H1 (cell line): ENCODE measurements at regions not wholly inside any gene's neighbourhood (a gene's known extent, or its start where the extent isn't known, plus 50 kb on each side); places are given as distances from the start of the nearest gene placed in this dataset.

ENCODE experiments used
- CTCF ChIA-PET: fragments of 300-600 bp; sonication (Branson Sonifier 250); formaldehyde crosslinking; loops from one replicate; lab custom pipeline; 2021; ENCODE audit not compliant: partially characterized antibody; lab: Charles Lee
- POLR2A ChIA-PET: fragments of 300-600 bp; sonication (Branson Sonifier 250); formaldehyde crosslinking; loops from one replicate; lab custom pipeline; 2021; ENCODE audit warnings: inconsistent platforms; ENCODE audit not compliant: partially characterized antibody; lab: Charles Lee
- DNase-seq, 2 experiments: peaks; one replicate each; pipeline versions ENCODE4 v3.0.0 to v3.0.0-alpha.2; 2010 to 2022; ENCODE audit warnings: low spot score in 2 of 2, low read depth in 1 of 2, mixed read lengths in 1 of 2
- FAIRE-seq: peaks from 2 replicates; lab custom pipeline; 2011; peaks lifted over from hg19 to GRCh38; lab: Jason Lieb, UNC
- H2AFZ ChIP-seq: 2 replicates; pipeline ENCODE4 v1.8.1; 2012; ENCODE audit warnings: low read length, inconsistent platforms
- H2AK5ac ChIP-seq: 2 replicates; pipeline ENCODE4 v1.6.1; 2013; ENCODE audit warnings: low read depth, low read length
- H2BK120ac ChIP-seq: replicated peaks from 2 replicates; pipeline ENCODE3; 2013; ENCODE audit warnings: low read depth, low read length, inconsistent platforms
- H2BK12ac ChIP-seq: 2 replicates; pipeline ENCODE4 v1.6.1; 2013; ENCODE audit warnings: low read depth, low read length
- H2BK15ac ChIP-seq: 2 replicates; pipeline ENCODE4 v1.6.1; 2013; ENCODE audit warnings: low read length
- H2BK20ac ChIP-seq: 2 replicates; pipeline ENCODE4 v1.6.1; 2013; ENCODE audit warnings: low read length
- H2BK5ac ChIP-seq: 2 replicates; pipeline ENCODE4 v1.6.1; 2013; ENCODE audit warnings: low read depth, low read length
- H3K14ac ChIP-seq: 2 replicates; pipeline ENCODE4 v1.6.1; 2013; ENCODE audit warnings: inconsistent platforms; ENCODE audit not compliant: insufficient read length
- H3K18ac ChIP-seq: 2 replicates; pipeline ENCODE4 v1.6.1; 2013; ENCODE audit warnings: low read length; ENCODE audit errors: extremely low read depth
- H3K23ac ChIP-seq: 2 replicates; pipeline ENCODE4 v1.6.1; 2013; ENCODE audit warnings: inconsistent platforms; ENCODE audit not compliant: insufficient read length
- H3K23me2 ChIP-seq: 2 replicates; pipeline ENCODE4 v1.6.1; 2013; ENCODE audit warnings: low read depth, low read length
- H3K27ac ChIP-seq: 2 replicates; pipeline ENCODE4 v1.6.1; 2011; ENCODE audit warnings: low read depth, low read length, inconsistent platforms
- H3K27me3 ChIP-seq, 4 experiments: replicated peaks in 1 of 4; 1 replicate in 1 of 4; 2 replicates in 3 of 4; pipeline versions ENCODE4 v1.6.1 to v1.8.1; 2011 to 2013; ENCODE audit warnings: low read length in 3 of 4, mild to moderate bottlenecking in 3 of 4, inconsistent platforms in 2 of 4, mixed read lengths in 2 of 4, moderate library complexity in 1 of 4; ENCODE audit not compliant: control insufficient read depth in 3 of 4, insufficient read depth in 3 of 4; ENCODE audit errors: extremely low read depth in 1 of 4
- H3K36me3 ChIP-seq, 4 experiments: 2 replicates each; pipeline versions ENCODE4 v1.6.1 to v1.8.1; 2011 to 2013; ENCODE audit warnings: mild to moderate bottlenecking in 4 of 4, low read length in 3 of 4, moderate library complexity in 2 of 4, control low read depth in 1 of 4, inconsistent platforms in 1 of 4; ENCODE audit not compliant: insufficient read depth in 4 of 4, control insufficient read depth in 2 of 4
- H3K4ac ChIP-seq: replicated peaks from 2 replicates; pipeline ENCODE3; 2013; ENCODE audit warnings: low read length, low read depth, mixed read lengths, inconsistent platforms; ENCODE audit not compliant: insufficient read length
- H3K4me1 ChIP-seq, 4 experiments: replicated peaks in 1 of 4; 1 replicate in 1 of 4; 2 replicates in 3 of 4; pipeline versions ENCODE4 v1.6.1 to v1.8.1; 2011 to 2013; ENCODE audit warnings: low read length in 3 of 4, inconsistent platforms in 2 of 4, mixed read lengths in 1 of 4; ENCODE audit not compliant: insufficient read depth in 4 of 4, control insufficient read depth in 3 of 4
- H3K4me2 ChIP-seq, 2 experiments: 2 replicates each; pipeline versions ENCODE4 v1.6.1 to v1.8.1; 2011 to 2013; ENCODE audit warnings: low read depth in 2 of 2, low read length in 2 of 2, control low read depth in 1 of 2, inconsistent platforms in 1 of 2, mild to moderate bottlenecking in 1 of 2; ENCODE audit not compliant: insufficient read depth in 1 of 2
- H3K4me3 ChIP-seq, 4 experiments: fragments of 200-600, 300-600 bp in 1 of 4; sonication (generic), shearing (Covaris generic), sonication (Bioruptor Twin) in 1 of 4; 2 replicates each; pipeline versions ENCODE4 v1.5.1 to v1.8.1; 2011 to 2016; ENCODE audit warnings: low read length in 4 of 4, low read depth in 3 of 4, control low read depth in 2 of 4, inconsistent platforms in 2 of 4, mild to moderate bottlenecking in 2 of 4, mixed read lengths in 1 of 4, moderate library complexity in 1 of 4; ENCODE audit not compliant: insufficient read depth in 2 of 4; ENCODE audit errors: extremely low read depth in 1 of 4
- H3K56ac ChIP-seq: replicated peaks from 2 replicates; pipeline ENCODE3; 2013; ENCODE audit warnings: low read depth, mild to moderate bottlenecking, mixed read lengths, low read length, inconsistent platforms; ENCODE audit not compliant: insufficient read length
- H3K79me1 ChIP-seq: 2 replicates; pipeline ENCODE4 v1.6.1; 2013; ENCODE audit warnings: low read depth, low read length, control low read depth
- H3K79me2 ChIP-seq, 2 experiments: 2 replicates each; pipeline versions ENCODE4 v1.6.1 to v1.8.1; 2012 to 2013; ENCODE audit warnings: low read length in 2 of 2, mild to moderate bottlenecking in 2 of 2, inconsistent platforms in 1 of 2; ENCODE audit not compliant: insufficient read depth in 2 of 2, control insufficient read depth in 1 of 2
- H3K9ac ChIP-seq, 4 experiments: replicated peaks in 1 of 4; 1 replicate in 1 of 4; 2 replicates in 3 of 4; pipeline versions ENCODE4 v1.6.1 to v1.8.1; 2011 to 2013; ENCODE audit warnings: low read depth in 3 of 4, low read length in 3 of 4, control low read depth in 2 of 4, mild to moderate bottlenecking in 2 of 4, moderate library complexity in 2 of 4, inconsistent platforms in 1 of 4; ENCODE audit errors: extremely low read depth in 1 of 4
- H3K9me3 ChIP-seq, 2 experiments: 2 replicates each; pipeline versions ENCODE4 v1.6.1 to v1.8.1; 2012 to 2013; ENCODE audit warnings: mild to moderate bottlenecking in 2 of 2, moderate library complexity in 2 of 2, control low read depth in 1 of 2, inconsistent platforms in 1 of 2, low read depth in 1 of 2, low read length in 1 of 2, mixed read lengths in 1 of 2; ENCODE audit not compliant: insufficient read depth in 2 of 2
- H4K20me1 ChIP-seq, 2 experiments: replicated peaks in 1 of 2; 2 replicates each; pipeline versions ENCODE3 to v1.8.1; 2011 to 2013; ENCODE audit warnings: inconsistent platforms in 2 of 2, low read length in 2 of 2, mild to moderate bottlenecking in 1 of 2; ENCODE audit not compliant: insufficient read depth in 2 of 2, control insufficient read depth in 1 of 2
- H4K5ac ChIP-seq: 2 replicates; pipeline ENCODE4 v1.6.1; 2013; ENCODE audit warnings: low read length, low read depth, mixed read lengths, inconsistent platforms; ENCODE audit not compliant: insufficient read length
- H4K8ac ChIP-seq: 2 replicates; pipeline ENCODE4 v1.8.0; 2013; ENCODE audit warnings: mild to moderate bottlenecking, moderate library complexity, low read length, inconsistent platforms; ENCODE audit not compliant: insufficient read depth; ENCODE audit errors: extremely low read depth
- H4K91ac ChIP-seq: replicated peaks from 2 replicates; pipeline ENCODE3; 2013; ENCODE audit warnings: low read length, mixed read lengths, inconsistent platforms; ENCODE audit not compliant: insufficient read length
- BACH1 ChIP-seq: IDR thresholded peaks from 2 replicates; pipeline ENCODE4 v1.6.1; 2012; ENCODE audit warnings: low read length, improper control_type of control experiment
- CHD1 ChIP-seq: IDR thresholded peaks from 2 replicates; pipeline ENCODE4 v1.6.1; 2012; ENCODE audit warnings: low read depth, low read length, improper control_type of control experiment
- SP4 ChIP-seq: IDR thresholded peaks from 2 replicates; pipeline ENCODE4 v1.6.1; 2012; ENCODE audit warnings: low read length, inconsistent platforms
- TAF7 ChIP-seq: optimal IDR thresholded peaks from 2 replicates; pipeline ENCODE3; 2011; ENCODE audit warnings: low read depth, mild to moderate bottlenecking, inconsistent platforms, low read length, moderate library complexity, borderline replicate concordance
- ZNF274 ChIP-seq: IDR thresholded peaks from 2 replicates; pipeline ENCODE4 v1.7.0; 2012; ENCODE audit warnings: low read length, borderline replicate concordance; ENCODE audit errors: extremely low read depth
- WGBS, 2 experiments: shearing (Covaris generic) in 1 of 2; methylation state at CpG; one replicate each; pipeline versions ENCODE4 v1.1.6 to v1.1.7; 2013 to 2015; ENCODE audit warnings: low lambda C conversion rate in 2 of 2, mixed read lengths in 2 of 2, inconsistent platforms in 1 of 2, low coverage in 1 of 2, missing lambda C conversion rate in 1 of 2; ENCODE audit not compliant: insufficient replicate concordance in 2 of 2, insufficient coverage in 1 of 2, insufficient read length in 1 of 2; ENCODE audit errors: extremely low coverage in 1 of 2, missing lambda C conversion rate in 1 of 2; 5-methylcytosine and 5-hydroxymethylcytosine counted together

- Histone ChIP-seq H2BK5ac (no peak overlapping the region), H2BK20ac (no peak overlapping the region), H3K9ac (no peak overlapping the region), H3K36me3 (no peaks in the 10 kb centered on the region), H3K4me3 (no peak overlapping the region), H3K18ac (no peak overlapping the region), H3K4me2 (no peak overlapping the region), H3K9me3 (no peaks in the 10 kb centered on the region), H4K91ac (no peak overlapping the region), H2AK5ac (no peak overlapping the region), H2AFZ (no peak overlapping the region), H3K14ac (no peak overlapping the region), H3K56ac (no peak overlapping the region), H3K23ac (no peak overlapping the region), H4K5ac (no peak overlapping the region), H3K4ac (no peak overlapping the region), H3K79me2 (no peaks in the 10 kb centered on the region), H4K20me1 (no peaks in the 10 kb centered on the region), H2BK15ac (no peak overlapping the region), H4K8ac (peak overlapping the region; percentile 53; the same call in 1 of the 2 replicates), H3K27ac (no peak overlapping the region), H3K23me2 (no peaks in the 10 kb centered on the region), H2BK12ac (no peak overlapping the region), H2BK120ac (no peak overlapping the region), H3K27me3 (no peaks in the 10 kb centered on the region; a peak in 1 of 7 replicates), H3K79me1 (no peaks in the 10 kb centered on the region), H3K4me1 (no peaks in the 10 kb centered on the region; a peak in 2 of 7 replicates)
- POLR2A ChIA-PET, result no interaction called here
- 94% methylated on average over 10 of the region's 15 CpGs; no CpG with 5 or more reads in 1 of the 2 experiments for WGBS, 2 experiments
- DNase-seq (no peak), FAIRE-seq (no peak)
- TF ChIP-seq ZNF274, result no peak
- TF ChIP-seq SP4, result no peak
- TF ChIP-seq CHD1, result no peak
- no peak for TF ChIP-seq TAF7
- no peak for TF ChIP-seq BACH1
- CTCF ChIA-PET, result no interaction called here
Observed at GRCh38 chr6:163748886-163749285, 334.4 kb downstream of the QKI start.
